Caco-2 (cell line): ENCODE measurements at regions not wholly inside any gene's neighbourhood (a gene's known extent, or its start where the extent isn't known, plus 50 kb on each side); places are given as distances from the start of the nearest gene placed in this dataset.

ENCODE experiments used
- BruUV-seq: library from RNA; stranded (reverse); fragments of 400-500 nt; replicated peaks from 2 replicates; lab custom pipeline; 2021; lab: Mats Ljungman, UMichigan
- CTCF ChIA-PET: fragments of 300-600 bp; sonication (Branson Sonifier 250); formaldehyde crosslinking; loops from one replicate; lab custom pipeline; 2022; ENCODE audit warnings: antibody characterized with exemption; lab: Charles Lee
- POLR2A ChIA-PET: fragments of 300-600 bp; sonication (Branson Sonifier 250); formaldehyde crosslinking; loops from one replicate; lab custom pipeline; 2022; ENCODE audit warnings: antibody characterized with exemption; lab: Charles Lee
- DNase-seq, 2 experiments: peaks; one replicate each; pipeline versions ENCODE4 v3.0.0 to v3.0.0-alpha.2; 2020 to 2022
- H3K27me3 ChIP-seq: replicated peaks from 2 replicates; pipeline ENCODE4 v1.6.0; 2011; ENCODE audit warnings: low read length; ENCODE audit not compliant: control insufficient read depth, insufficient read depth
- H3K36me3 ChIP-seq: 2 replicates; pipeline ENCODE4 v1.5.1; 2011; ENCODE audit warnings: low read length; ENCODE audit not compliant: control insufficient read depth, insufficient read depth
- H3K4me1 ChIP-seq: fragments of 250-450 bp; sonication (Bioruptor Pico); 2 replicates; pipeline ENCODE4 v1.5.1; 2020; ENCODE audit warnings: mild to moderate bottlenecking
- H3K4me3 ChIP-seq: 2 replicates; pipeline ENCODE4 v1.5.1; 2011; ENCODE audit warnings: low read depth, mild to moderate bottlenecking, control low read depth, low read length
- H3K9me3 ChIP-seq: fragments of 250-450 bp; sonication (Bioruptor Pico); 2 replicates; pipeline ENCODE4 v1.5.1; 2020; ENCODE audit warnings: mild to moderate bottlenecking, moderate library complexity
- H3K27ac Mint-ChIP-seq: one replicate; pipeline ENCODE4 v1.8.0; 2022; ENCODE audit warnings: mixed read lengths; ENCODE audit not compliant: unreplicated experiment
- H3K27me3 Mint-ChIP-seq: one replicate; pipeline ENCODE4 v1.8.0; 2022; ENCODE audit warnings: mixed read lengths; ENCODE audit not compliant: insufficient read depth, unreplicated experiment
- H3K36me3 Mint-ChIP-seq: one replicate; pipeline ENCODE4 v1.8.0; 2022; ENCODE audit warnings: mild to moderate bottlenecking, mixed read lengths; ENCODE audit not compliant: insufficient read depth, unreplicated experiment
- H3K4me1 Mint-ChIP-seq: one replicate; pipeline ENCODE4 v1.8.0; 2022; ENCODE audit warnings: low read depth, mixed read lengths; ENCODE audit not compliant: unreplicated experiment
- H3K4me3 Mint-ChIP-seq: one replicate; pipeline ENCODE4 v1.8.0; 2022; ENCODE audit warnings: mild to moderate bottlenecking, moderate library complexity, mixed read lengths; ENCODE audit not compliant: unreplicated experiment
- H3K9me3 Mint-ChIP-seq: one replicate; pipeline ENCODE4 v1.8.0; 2022; ENCODE audit warnings: mixed read lengths; ENCODE audit not compliant: unreplicated experiment
- intact Hi-C: fragments of 100-400 bp; cut with micrococcal nuclease; formaldehyde crosslinking; loops from one replicate; pipeline ENCODE4 v1.10.0; 2022; ENCODE audit not compliant: unreplicated experiment
- TF ChIP-seq, protein P1 (sequence below), 2 experiments: fragments of 200-600 bp in 1 of 2; IDR thresholded peaks; 1 replicate in 1 of 2; 2 replicates in 1 of 2; pipeline versions ENCODE4 v1.5.1 to v1.8.0; 2011 to 2022; ENCODE audit warnings: antibody characterized with exemption in 1 of 2, control low read depth in 1 of 2, inconsistent platforms in 1 of 2, low read depth in 1 of 2, low read length in 1 of 2, mild to moderate bottlenecking in 1 of 2, moderate library complexity in 1 of 2; ENCODE audit not compliant: insufficient read depth in 1 of 2, severe bottlenecking in 1 of 2, unreplicated experiment in 1 of 2

DNA sequence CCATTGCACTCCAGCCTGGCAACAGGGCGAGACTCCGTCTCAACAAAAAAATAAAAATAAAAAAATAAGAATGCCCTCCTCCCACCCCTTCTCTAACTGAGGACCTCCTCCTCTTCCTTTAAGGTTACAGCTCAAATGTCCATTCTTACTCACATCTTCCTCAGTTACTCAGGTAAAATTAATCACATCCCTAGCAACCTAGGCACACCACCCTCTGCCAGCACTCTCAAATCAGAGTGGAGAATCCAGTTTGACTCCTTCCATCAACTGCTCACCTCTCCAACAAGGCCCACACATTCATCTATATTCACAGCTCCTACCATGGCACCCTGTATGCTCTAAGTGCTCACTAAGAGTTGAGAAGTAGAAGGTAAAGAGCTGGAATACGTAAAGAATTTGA, 254.3 kb downstream of the ZEB2 start:
- no peak overlapping the region for H3K4me3 ChIP-seq
- no TSS peak for BruUV-seq
- no peaks in the 10 kb centered on the region for H3K36me3 ChIP-seq
- CTCF ChIA-PET: no interaction called here
- H3K27me3 ChIP-seq: no peaks in the 10 kb centered on the region
- H3K27ac Mint-ChIP-seq: no peak overlapping the region
- intact Hi-C loops: no loop called here
- no peaks in the 10 kb centered on the region for H3K4me1 ChIP-seq
- DNase-seq: no peak
- no peak overlapping the region for H3K4me3 Mint-ChIP-seq
- H3K9me3 ChIP-seq: no peaks in the 10 kb centered on the region
- H3K27me3 Mint-ChIP-seq: no peaks in the 10 kb centered on the region
- H3K4me1 Mint-ChIP-seq: no peaks in the 10 kb centered on the region
- H3K36me3 Mint-ChIP-seq: no peaks in the 10 kb centered on the region
- no peaks in the 10 kb centered on the region for H3K9me3 Mint-ChIP-seq
- TF ChIP-seq, protein P1, sequence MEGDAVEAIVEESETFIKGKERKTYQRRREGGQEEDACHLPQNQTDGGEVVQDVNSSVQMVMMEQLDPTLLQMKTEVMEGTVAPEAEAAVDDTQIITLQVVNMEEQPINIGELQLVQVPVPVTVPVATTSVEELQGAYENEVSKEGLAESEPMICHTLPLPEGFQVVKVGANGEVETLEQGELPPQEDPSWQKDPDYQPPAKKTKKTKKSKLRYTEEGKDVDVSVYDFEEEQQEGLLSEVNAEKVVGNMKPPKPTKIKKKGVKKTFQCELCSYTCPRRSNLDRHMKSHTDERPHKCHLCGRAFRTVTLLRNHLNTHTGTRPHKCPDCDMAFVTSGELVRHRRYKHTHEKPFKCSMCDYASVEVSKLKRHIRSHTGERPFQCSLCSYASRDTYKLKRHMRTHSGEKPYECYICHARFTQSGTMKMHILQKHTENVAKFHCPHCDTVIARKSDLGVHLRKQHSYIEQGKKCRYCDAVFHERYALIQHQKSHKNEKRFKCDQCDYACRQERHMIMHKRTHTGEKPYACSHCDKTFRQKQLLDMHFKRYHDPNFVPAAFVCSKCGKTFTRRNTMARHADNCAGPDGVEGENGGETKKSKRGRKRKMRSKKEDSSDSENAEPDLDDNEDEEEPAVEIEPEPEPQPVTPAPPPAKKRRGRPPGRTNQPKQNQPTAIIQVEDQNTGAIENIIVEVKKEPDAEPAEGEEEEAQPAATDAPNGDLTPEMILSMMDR (IDR thresholded peaks at IDR 0.05; ENCODE audit: insufficient read depth in 1 of 2, low read depth in 1 of 2, low read length in 1 of 2, severe bottlenecking in 1 of 2, unreplicated experiment in 1 of 2): no peak
- POLR2A ChIA-PET: no interaction called here

- Histone ChIP-seq H3K9me3 (no peaks in the 10 kb centered on the region), H3K27me3 (no peaks in the 10 kb centered on the region), H3K4me3 (no peak overlapping the region), H3K4me1 (no peaks in the 10 kb centered on the region), H3K36me3 (no peaks in the 10 kb centered on the region)
- intact Hi-C loops: no loop called here
- H3K4me3 Mint-ChIP-seq: no peak overlapping the region
- H3K27ac Mint-ChIP-seq: no peak overlapping the region
- no peaks in the 10 kb centered on the region for H3K27me3 Mint-ChIP-seq
- TF ChIP-seq, protein P1 (IDR thresholded peaks at IDR 0.05; ENCODE audit: insufficient read depth in 1 of 2, low read depth in 1 of 2, low read length in 1 of 2, severe bottlenecking in 1 of 2, unreplicated experiment in 1 of 2): no peak
- no peaks in the 10 kb centered on the region for H3K4me1 Mint-ChIP-seq
- peaks cover 16% of the 10 kb centered on the region for H3K9me3 Mint-ChIP-seq
- POLR2A ChIA-PET: no interaction called here
- no peaks in the 10 kb centered on the region for H3K36me3 Mint-ChIP-seq
- DNase-seq: no peak
- no TSS peak for BruUV-seq
- CTCF ChIA-PET: no interaction called here
Observed at GRCh38 chr2:144261966-144262365, 258.0 kb downstream of the ZEB2 start.

DNA sequence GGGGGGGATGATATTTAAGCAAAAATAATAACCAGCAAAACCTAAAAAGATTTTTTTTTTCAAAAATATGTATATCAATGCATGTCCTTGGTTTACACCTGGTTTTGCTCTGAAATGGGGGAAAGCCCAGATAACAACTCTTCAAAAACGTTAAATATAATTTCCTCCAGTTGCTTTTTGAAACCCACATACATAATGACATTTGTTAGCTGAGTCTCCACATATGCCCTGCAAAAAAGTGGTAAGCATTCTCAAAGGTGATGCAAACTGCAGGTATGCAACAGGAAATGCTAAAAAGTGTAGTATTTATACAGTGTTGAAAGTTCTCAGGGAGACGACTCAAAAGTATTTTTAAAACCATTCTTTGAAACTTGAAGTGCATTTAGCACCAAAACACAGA, 258.6 kb downstream of the ZEB2 start:
- no peak overlapping the region for H3K27ac Mint-ChIP-seq
- H3K9me3 ChIP-seq: no peaks in the 10 kb centered on the region
- peaks cover 16% of the 10 kb centered on the region for H3K9me3 Mint-ChIP-seq
- no TSS peak for BruUV-seq
- no peak overlapping the region for H3K4me3 Mint-ChIP-seq
- no peak overlapping the region for H3K4me3 ChIP-seq
- TF ChIP-seq, protein P1 (IDR thresholded peaks at IDR 0.05; ENCODE audit: insufficient read depth in 1 of 2, low read depth in 1 of 2, low read length in 1 of 2, severe bottlenecking in 1 of 2, unreplicated experiment in 1 of 2): no peak
- H3K36me3 ChIP-seq: no peaks in the 10 kb centered on the region
- no peaks in the 10 kb centered on the region for H3K4me1 Mint-ChIP-seq
- no peak for DNase-seq
- intact Hi-C loops: no loop called here
- CTCF ChIA-PET: no interaction called here
- H3K4me1 ChIP-seq: no peaks in the 10 kb centered on the region
- H3K27me3 ChIP-seq: no peaks in the 10 kb centered on the region
- POLR2A ChIA-PET: no interaction called here
- H3K27me3 Mint-ChIP-seq: no peaks in the 10 kb centered on the region
- no peaks in the 10 kb centered on the region for H3K36me3 Mint-ChIP-seq
